ENCODE measurements at regions not wholly inside any gene's neighbourhood (a gene's known extent, or its start where the extent isn't known, plus 50 kb on each side); places are given as distances from the start of the nearest gene placed in this dataset.

- no peak overlapping the region for H3K4me3 ChIP-seq
- no peaks in the 10 kb centered on the region for H3K9me3 ChIP-seq
- TF ChIP-seq POLR2AphosphoS5 (IDR thresholded peaks at IDR 0.05) (no peak), CTCF (IDR thresholded peaks at IDR 0.05) (no peak), POLR2A (IDR thresholded peaks at IDR 0.05) (no peak), EP300 (IDR thresholded peaks at IDR 0.05) (no peak)
- H3K4me1 ChIP-seq = no peaks in the 10 kb centered on the region
- no peak for ATAC-seq
- peaks cover 32% of the 10 kb centered on the region for H3K27me3 ChIP-seq
- WGBS, 2 donors (ENCODE audit: low coverage in 1 of 2) = 53 to 74% methylated on average over 7 to 14 of the region's 15 CpGs
- no peak overlapping the region for H3K27ac ChIP-seq
- no peaks in the 10 kb centered on the region for H3K36me3 ChIP-seq
Measured at GRCh38 chr7:156178214-156178613, 366.0 kb upstream of the SHH start.

- no peak for ATAC-seq
- Histone ChIP-seq H3K4me3 (no peak overlapping the region), H3K27me3 (peaks cover 32% of the 10 kb centered on the region), H3K27ac (no peak overlapping the region), H3K4me1 (no peaks in the 10 kb centered on the region), H3K9me3 (no peaks in the 10 kb centered on the region), H3K36me3 (no peaks in the 10 kb centered on the region)
- WGBS, 2 donors (ENCODE audit: low coverage in 1 of 2) = 69% methylated on average over 20 to 21 of the region's 22 CpGs
- no peak for TF ChIP-seq CTCF (IDR thresholded peaks at IDR 0.05)
- TF ChIP-seq POLR2AphosphoS5 (IDR thresholded peaks at IDR 0.05) = no peak
- TF ChIP-seq POLR2A (IDR thresholded peaks at IDR 0.05) = no peak
- TF ChIP-seq EP300 (IDR thresholded peaks at IDR 0.05) = no peak
Measured at GRCh38 chr7:156177422-156178055, 365.3 kb upstream of the SHH start.

- no peak for TF ChIP-seq POLR2AphosphoS5 (IDR thresholded peaks at IDR 0.05)
- TF ChIP-seq EP300 (IDR thresholded peaks at IDR 0.05) = no peak
- no peak for TF ChIP-seq CTCF (IDR thresholded peaks at IDR 0.05)
- TF ChIP-seq POLR2A (IDR thresholded peaks at IDR 0.05) = no peak
- H3K4me3 ChIP-seq = no peak overlapping the region
- no peak overlapping the region for H3K27ac ChIP-seq
- H3K4me1 ChIP-seq = no peaks in the 10 kb centered on the region
- 81% methylated on average over 3 of the region's 7 CpGs; no CpG with 5 or more reads in 1 of the 2 donors for WGBS, 2 donors (ENCODE audit: low coverage in 1 of 2)
- no peaks in the 10 kb centered on the region for H3K36me3 ChIP-seq
- no peak for ATAC-seq
- H3K27me3 ChIP-seq = peaks cover 20% of the 10 kb centered on the region
- no peaks in the 10 kb centered on the region for H3K9me3 ChIP-seq
Measured at GRCh38 chr7:156176039-156176438, 363.8 kb upstream of the SHH start.

GRCh38 chr7:156175003-156175402 lies 362.7 kb upstream of the SHH start:
- Histone ChIP-seq H3K4me3 (no peak overlapping the region), H3K36me3 (no peaks in the 10 kb centered on the region), H3K9me3 (no peaks in the 10 kb centered on the region), H3K27ac (no peak overlapping the region), H3K27me3 (peaks cover 18% of the 10 kb centered on the region), H3K4me1 (no peaks in the 10 kb centered on the region)
- no peak for ATAC-seq
- TF ChIP-seq EP300 (IDR thresholded peaks at IDR 0.05) = no peak
- TF ChIP-seq CTCF (IDR thresholded peaks at IDR 0.05) = no peak
- no peak for TF ChIP-seq POLR2AphosphoS5 (IDR thresholded peaks at IDR 0.05)
- TF ChIP-seq POLR2A (IDR thresholded peaks at IDR 0.05) = no peak
- no CpG with 5 or more reads among the region's 10 CpGs for WGBS, 2 donors (ENCODE audit: low coverage in 1 of 2)

- WGBS, 2 donors (ENCODE audit: low coverage in 1 of 2) = 61 to 70% methylated on average over 2 to 3 of the region's 17 CpGs
- TF ChIP-seq POLR2A (IDR thresholded peaks at IDR 0.05) (no peak), EP300 (IDR thresholded peaks at IDR 0.05) (no peak), CTCF (IDR thresholded peaks at IDR 0.05) (no peak), POLR2AphosphoS5 (IDR thresholded peaks at IDR 0.05) (no peak)
- ATAC-seq = no peak
Measured at GRCh38 chr7:156174428-156174827, 362.2 kb upstream of the SHH start.

More at GRCh38 chr7:156174428-156174827, 362.2 kb upstream of the SHH start:
- Histone ChIP-seq H3K27ac (no peak overlapping the region), H3K36me3 (no peaks in the 10 kb centered on the region), H3K9me3 (no peaks in the 10 kb centered on the region), H3K4me3 (no peak overlapping the region), H3K27me3 (peaks cover 21% of the 10 kb centered on the region), H3K4me1 (no peaks in the 10 kb centered on the region)
